Kidney (tissue), 13 donors: ENCODE measurements at regions not wholly inside any gene's neighbourhood (a gene's known extent, or its start where the extent isn't known, plus 50 kb on each side); places are given as distances from the start of the nearest gene placed in this dataset.
"Not testable (repeated sequence)": the region's sequence is repeated elsewhere in the genome, so short reads cannot be mapped to it uniquely, and the experiment has no call there.

Experiments
- DNase-seq, 5 donors: peaks; one replicate each; pipeline ENCODE4 v3.0.0-alpha.2; 2013 to 2020
- FAIRE-seq: peaks from 2 replicates; lab custom pipeline; 2012; peaks lifted over from hg19 to GRCh38; lab: Jason Lieb, UNC
- H3K27ac ChIP-seq, 2 donors: one replicate each; pipeline ENCODE4 v1.7.0; 2013; ENCODE audit warnings: low read depth in 2 of 2, low read length in 2 of 2, inconsistent platforms in 1 of 2
- H3K27me3 ChIP-seq: one replicate; pipeline ENCODE4 v1.7.1; 2013; ENCODE audit warnings: low read length, inconsistent platforms; ENCODE audit not compliant: control insufficient read depth, insufficient read depth
- H3K36me3 ChIP-seq, 3 donors: one replicate each; pipeline versions ENCODE4 v1.7.0 to v1.7.1; 2013; ENCODE audit warnings: low read length in 3 of 3, control low read depth in 1 of 3, inconsistent platforms in 1 of 3; ENCODE audit not compliant: insufficient read depth in 3 of 3, control insufficient read depth in 2 of 3
- H3K4me1 ChIP-seq, 3 donors: one replicate each; pipeline versions ENCODE4 v1.7.0 to v1.7.1; 2013; ENCODE audit warnings: low read length in 3 of 3, inconsistent platforms in 1 of 3, low read depth in 1 of 3; ENCODE audit not compliant: control insufficient read depth in 2 of 3, insufficient read depth in 2 of 3
- H3K4me3 ChIP-seq, 3 donors: one replicate each; pipeline versions ENCODE4 v1.7.0 to v1.8.1; 2013; ENCODE audit warnings: low read length in 3 of 3, control low read depth in 1 of 3, inconsistent platforms in 1 of 3
- H3K9ac ChIP-seq, 3 donors: one replicate each; pipeline versions ENCODE4 v1.7.0 to v1.7.1; 2013; ENCODE audit warnings: low read length in 3 of 3, control low read depth in 1 of 3, inconsistent platforms in 1 of 3
- H3K9me3 ChIP-seq, 3 donors: one replicate each; pipeline versions ENCODE4 v1.7.0 to v1.7.1; 2013; ENCODE audit warnings: low read length in 3 of 3, control low read depth in 1 of 3, inconsistent platforms in 1 of 3; ENCODE audit not compliant: control insufficient read depth in 2 of 3, insufficient read depth in 1 of 3
- CTCF ChIP-seq: IDR thresholded peaks from 3 replicates; pipeline ENCODE4 v1.5.1; 2012; ENCODE audit warnings: mild to moderate bottlenecking, moderate library complexity, borderline replicate concordance; ENCODE audit not compliant: insufficient read depth; ENCODE audit errors: extremely low read depth
- intact Hi-C: fragments of 100-400 bp; cut with DNase I; formaldehyde crosslinking; loops from one replicate; pipeline ENCODE4 v1.11.1; 2022
- donor health status: control.
- donor health status: control.
- donor health status: control.
- donor health status: control.
- donor health status: control.
- donor health status: DM: yes; HTN: yes; CAD: no.
- donor health status: Normal renal cell carcinoma (clear cell type).

DNA sequence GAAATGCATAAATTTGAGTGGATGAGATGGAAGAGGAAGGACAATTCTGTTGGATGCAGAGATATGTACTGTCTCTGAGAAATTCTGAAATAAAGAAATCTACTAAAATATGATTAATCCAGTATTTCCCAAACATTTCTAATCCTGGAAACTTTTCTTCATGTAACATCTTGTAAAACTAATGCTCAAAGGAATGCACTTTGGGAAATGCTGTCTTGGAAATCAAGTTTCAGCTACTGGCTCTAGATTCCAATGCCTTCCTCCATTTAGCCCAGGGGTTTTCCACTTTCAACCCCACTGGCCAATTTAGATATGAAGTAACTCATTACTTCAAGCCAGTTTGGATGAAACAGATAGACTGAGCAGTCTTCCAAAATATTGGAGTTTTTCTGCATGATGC is 355.1 kb downstream of the TXNL1 start:
- Histone ChIP-seq H3K27me3 (no peaks in the 10 kb centered on the region), H3K4me1 (no peaks in the 10 kb centered on the region), H3K9me3 (no peaks in the 10 kb centered on the region), H3K4me3 (no peak overlapping the region), H3K36me3 (no peaks in the 10 kb centered on the region), H3K27ac (no peak overlapping the region), H3K9ac (no peak overlapping the region)
- intact Hi-C loops = no loop called here
- DNase-seq (no peak), FAIRE-seq (no peak)
- no peak for TF ChIP-seq CTCF

DNA sequence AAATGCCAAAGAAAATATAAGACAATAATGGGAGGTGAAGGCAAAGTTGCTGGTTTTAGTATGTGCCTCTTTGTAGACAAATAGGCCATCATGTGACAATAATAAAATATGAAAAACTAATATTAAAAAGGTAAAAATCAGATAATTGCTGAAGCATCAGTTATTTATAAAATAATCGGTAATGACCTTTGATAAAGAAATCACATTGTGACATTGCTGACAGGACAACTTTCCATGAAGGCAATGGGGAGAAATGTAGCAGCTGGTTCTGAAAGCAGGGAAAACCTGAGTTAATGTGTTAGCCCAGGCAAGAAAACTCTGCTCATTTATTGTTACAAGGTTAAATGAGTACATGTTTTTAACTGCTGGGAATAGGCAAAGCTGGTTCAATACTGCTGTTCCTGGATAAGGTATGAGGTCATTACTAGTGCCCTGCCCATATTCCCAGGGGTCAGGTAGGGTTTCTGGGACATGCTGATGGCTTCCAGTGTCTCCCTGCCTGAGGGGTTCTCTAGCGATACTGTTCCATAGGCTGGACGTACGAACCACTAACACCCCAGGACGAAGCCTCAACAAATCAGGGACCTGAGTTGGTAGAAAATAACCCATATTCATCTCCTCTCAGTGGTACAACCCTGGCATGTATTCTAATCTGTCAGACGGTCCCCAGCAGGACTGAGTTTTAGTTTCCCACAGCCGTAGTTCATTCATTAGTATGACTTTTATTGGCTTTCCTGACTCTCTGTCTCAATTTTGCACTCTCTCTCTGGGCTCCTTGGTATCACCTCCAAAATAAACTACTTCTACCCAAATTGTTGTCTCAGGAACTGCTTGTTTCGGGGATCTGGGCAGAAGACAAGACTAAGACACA is 355.9 kb downstream of the TXNL1 start:
- DNase-seq (no peak), FAIRE-seq (no peak)
- no peak overlapping the region for H3K4me3 ChIP-seq
- H3K9me3 ChIP-seq = no peaks in the 10 kb centered on the region
- no peak overlapping the region for H3K27ac ChIP-seq
- intact Hi-C loops = no loop called here
- no peaks in the 10 kb centered on the region for H3K36me3 ChIP-seq
- no peak for TF ChIP-seq CTCF
- H3K9ac ChIP-seq = no peak overlapping the region
- no peaks in the 10 kb centered on the region for H3K4me1 ChIP-seq
- no peaks in the 10 kb centered on the region for H3K27me3 ChIP-seq

- H3K4me1 ChIP-seq, H3K27me3 ChIP-seq, FAIRE-seq, H3K9ac ChIP-seq, intact Hi-C loops, DNase-seq, H3K9me3 ChIP-seq, H3K4me3 ChIP-seq, H3K27ac ChIP-seq, H3K36me3 ChIP-seq: not testable (repeated sequence)
Measured at GRCh38 chr18:56279816-56280215, 358.6 kb downstream of the TXNL1 start.

GRCh38 chr18:56278421-56279003 is 359.9 kb downstream of the TXNL1 start:
- FAIRE-seq (no peak), DNase-seq (no peak)
- Histone ChIP-seq H3K4me1 (no peaks in the 10 kb centered on the region), H3K9me3 (no peaks in the 10 kb centered on the region), H3K27ac (no peak overlapping the region), H3K9ac (no peak overlapping the region), H3K27me3 (no peaks in the 10 kb centered on the region), H3K4me3 (no peak overlapping the region), H3K36me3 (no peaks in the 10 kb centered on the region)
- intact Hi-C loops = no loop called here
- TF ChIP-seq CTCF = no peak
